ENCODE measurements at regions not wholly inside any gene's neighbourhood (a gene's known extent, or its start where the extent isn't known, plus 50 kb on each side); places are given as distances from the start of the nearest gene placed in this dataset.

DNA sequence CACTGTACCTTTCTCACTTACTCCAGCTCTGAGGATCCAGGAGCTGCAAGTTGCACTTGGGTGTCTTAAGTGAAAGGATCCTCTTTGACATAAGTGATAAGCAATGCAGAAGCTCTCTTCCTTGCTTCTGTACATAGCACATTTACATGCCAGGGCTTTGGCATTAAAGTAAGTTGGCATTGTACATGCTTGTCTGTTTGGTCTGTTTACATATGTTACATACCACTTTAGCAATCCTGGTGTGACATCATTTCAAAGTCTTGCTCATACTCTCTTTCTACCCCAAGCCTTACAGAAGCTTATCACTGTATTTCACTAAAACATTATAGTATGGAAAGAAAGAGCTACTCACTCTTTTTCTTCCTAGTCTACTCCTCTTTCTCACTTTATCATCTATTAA, 2548.3 kb downstream of the ARAP2 start:
- TF ChIP-seq POLR2A (IDR thresholded peaks at IDR 0.05; ENCODE audit: low read length) (no peak), GATA1 (IDR thresholded peaks at IDR 0.05; ENCODE audit: low read depth, low read length) (no peak)
